ENCODE measurements at regions not wholly inside any gene's neighbourhood (a gene's known extent, or its start where the extent isn't known, plus 50 kb on each side); places are given as distances from the start of the nearest gene placed in this dataset.
"Not testable (repeated sequence)": the region's sequence is repeated elsewhere in the genome, so short reads cannot be mapped to it uniquely, and the experiment has no call there.

GRCh38 chr13:33561627-33562026, 256.3 kb upstream of the RFC3 start:
- DNase-seq (ENCODE audit: low read depth) = peak; percentile 35
- no peak overlapping the region for H3K4me3 ChIP-seq (ENCODE audit: low read depth, low read length)
- TF ChIP-seq CTCF (IDR thresholded peaks at IDR 0.05; ENCODE audit: insufficient read depth, low read length) = no peak

- no peak for DNase-seq (ENCODE audit: low read depth)
- no peak for TF ChIP-seq CTCF (IDR thresholded peaks at IDR 0.05; ENCODE audit: insufficient read depth, low read length)
- H3K4me3 ChIP-seq (ENCODE audit: low read depth, low read length) = no peak overlapping the region
Measured at GRCh38 chr13:33571618-33572017, 246.3 kb upstream of the RFC3 start.

GRCh38 chr13:33572322-33572721, 245.6 kb upstream of the RFC3 start:
- not testable (repeated sequence) for H3K4me3 ChIP-seq (ENCODE audit: low read depth, low read length); DNase-seq (ENCODE audit: low read depth)

GRCh38 chr13:33575378-33575777, 242.6 kb upstream of the RFC3 start:
- TF ChIP-seq CTCF (IDR thresholded peaks at IDR 0.05; ENCODE audit: insufficient read depth, low read length) = no peak

GRCh38 chr13:33577007-33577406, 240.9 kb upstream of the RFC3 start:
- DNase-seq (ENCODE audit: low read depth) = peak; percentile 73
- no peak overlapping the region for H3K4me3 ChIP-seq (ENCODE audit: low read depth, low read length)
- TF ChIP-seq CTCF (IDR thresholded peaks at IDR 0.05; ENCODE audit: insufficient read depth, low read length) = no peak

More at GRCh38 chr13:33575378-33575777, 242.6 kb upstream of the RFC3 start:
- no peak for DNase-seq (ENCODE audit: low read depth)
- H3K4me3 ChIP-seq (ENCODE audit: low read depth, low read length) = no peak overlapping the region

- no peak overlapping the region for H3K4me3 ChIP-seq (ENCODE audit: low read depth, low read length)
- no peak for TF ChIP-seq CTCF (IDR thresholded peaks at IDR 0.05; ENCODE audit: insufficient read depth, low read length)
- peak; percentile 40 for DNase-seq (ENCODE audit: low read depth)
Measured at GRCh38 chr13:33578786-33579185, 239.2 kb upstream of the RFC3 start.

- H3K4me3 ChIP-seq (ENCODE audit: low read depth, low read length) = no peak overlapping the region
- DNase-seq (ENCODE audit: low read depth) = no peak
- TF ChIP-seq CTCF (IDR thresholded peaks at IDR 0.05; ENCODE audit: insufficient read depth, low read length) = no peak
Measured at GRCh38 chr13:33582121-33582520, 235.8 kb upstream of the RFC3 start.

All from fibroblast of the aortic adventitia (primary cell).